ENCODE measurements at regions not wholly inside any gene's neighbourhood (a gene's known extent, or its start where the extent isn't known, plus 50 kb on each side); places are given as distances from the start of the nearest gene placed in this dataset.

DNA sequence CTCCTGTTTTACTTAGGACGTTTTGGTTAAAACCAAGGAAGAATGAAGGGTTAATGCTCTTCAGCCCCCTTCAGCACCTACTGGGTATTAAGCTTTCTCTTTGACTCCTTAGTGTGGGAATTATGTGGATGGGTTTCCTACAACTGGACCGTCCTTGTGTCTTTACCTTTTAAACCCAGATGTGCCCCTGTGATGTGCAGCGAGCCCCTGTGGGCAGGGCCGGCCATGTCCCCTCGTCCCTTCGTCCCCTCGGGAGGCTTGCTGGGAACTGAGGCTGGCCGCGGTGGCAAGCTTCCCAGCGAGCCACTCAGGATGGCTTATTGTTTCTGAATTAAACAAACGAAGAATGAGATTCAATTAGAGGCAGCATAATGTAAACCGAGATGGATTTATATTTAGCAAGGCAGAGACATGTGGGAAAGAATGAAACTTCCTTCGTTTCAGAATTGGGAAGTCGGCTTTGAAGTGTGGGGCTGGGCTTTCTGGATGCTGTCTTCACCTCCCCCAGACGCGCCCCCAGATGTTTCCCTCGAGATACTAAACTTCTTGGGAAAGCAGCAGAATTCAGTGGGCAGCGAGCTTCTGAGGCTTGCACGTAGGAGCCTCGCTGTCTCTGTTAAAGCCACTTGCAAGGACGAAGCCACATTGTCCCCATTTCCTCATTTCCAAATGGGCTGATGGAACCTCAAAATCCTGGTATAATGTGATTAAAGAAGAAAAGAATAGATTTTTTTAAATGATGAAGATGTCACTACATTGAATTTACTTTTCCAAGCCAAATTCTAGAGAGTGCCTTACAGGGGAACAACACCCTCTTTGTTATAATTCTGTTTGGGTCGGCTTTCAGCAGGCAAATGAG, 146.0 kb downstream of the VAPA start:
- no peak for TF ChIP-seq CTCF (conservative IDR thresholded peaks at IDR 0.05; ENCODE audit: low read depth)
- DNase-seq (ENCODE audit: low spot score): no peak
- H3K27ac ChIP-seq: no peak overlapping the region
- CTCF ChIA-PET: no interaction called here
- POLR2A ChIA-PET (ENCODE audit: low non-redundant PET): no interaction called here

DNA sequence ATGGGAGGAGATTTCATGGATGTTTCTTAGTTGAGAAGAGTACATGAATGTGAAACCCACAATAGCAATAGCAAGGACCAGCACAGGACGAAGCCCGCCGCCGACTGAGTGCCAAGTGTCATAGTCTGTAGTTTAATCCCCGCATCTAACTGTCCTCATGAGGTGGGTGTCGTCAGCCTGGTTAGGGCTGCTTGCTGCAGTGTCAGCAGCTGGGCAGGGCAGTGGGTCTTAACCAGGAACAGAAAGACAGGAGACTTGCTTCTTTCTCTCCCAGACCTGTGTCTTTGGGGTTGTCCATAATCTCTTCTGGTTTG, 146.6 kb downstream of the VAPA start:
- ChIA-PET CTCF (no interaction called here), POLR2A (ENCODE audit: low non-redundant PET) (no interaction called here)
- no peak for TF ChIP-seq CTCF (conservative IDR thresholded peaks at IDR 0.05; ENCODE audit: low read depth)
- H3K27ac ChIP-seq: no peak overlapping the region
- no peak for DNase-seq (ENCODE audit: low spot score)

GRCh38 chr18:10060841-10061240, 147.0 kb downstream of the VAPA start:
- DNase-seq (ENCODE audit: low spot score): no peak
- ChIA-PET POLR2A (ENCODE audit: low non-redundant PET) (interaction anchor here (0.6 kb wide), 1 partner anchor 987 kb away, joined by 3 read pairs; no protein-coding TSS in a partner anchor), CTCF (no interaction called here)
- no peak overlapping the region for H3K27ac ChIP-seq
- no peak for TF ChIP-seq CTCF (conservative IDR thresholded peaks at IDR 0.05; ENCODE audit: low read depth)

- ChIA-PET CTCF (no interaction called here), POLR2A (ENCODE audit: low non-redundant PET) (interaction anchor here (0.6 kb wide), 1 partner anchor 988 kb away, joined by 3 read pairs; no protein-coding TSS in a partner anchor)
- H3K27ac ChIP-seq: no peak overlapping the region
- DNase-seq (ENCODE audit: low spot score): no peak
- TF ChIP-seq CTCF (conservative IDR thresholded peaks at IDR 0.05; ENCODE audit: low read depth): no peak
Measured at GRCh38 chr18:10061566-10062140, 147.8 kb downstream of the VAPA start.

DNA sequence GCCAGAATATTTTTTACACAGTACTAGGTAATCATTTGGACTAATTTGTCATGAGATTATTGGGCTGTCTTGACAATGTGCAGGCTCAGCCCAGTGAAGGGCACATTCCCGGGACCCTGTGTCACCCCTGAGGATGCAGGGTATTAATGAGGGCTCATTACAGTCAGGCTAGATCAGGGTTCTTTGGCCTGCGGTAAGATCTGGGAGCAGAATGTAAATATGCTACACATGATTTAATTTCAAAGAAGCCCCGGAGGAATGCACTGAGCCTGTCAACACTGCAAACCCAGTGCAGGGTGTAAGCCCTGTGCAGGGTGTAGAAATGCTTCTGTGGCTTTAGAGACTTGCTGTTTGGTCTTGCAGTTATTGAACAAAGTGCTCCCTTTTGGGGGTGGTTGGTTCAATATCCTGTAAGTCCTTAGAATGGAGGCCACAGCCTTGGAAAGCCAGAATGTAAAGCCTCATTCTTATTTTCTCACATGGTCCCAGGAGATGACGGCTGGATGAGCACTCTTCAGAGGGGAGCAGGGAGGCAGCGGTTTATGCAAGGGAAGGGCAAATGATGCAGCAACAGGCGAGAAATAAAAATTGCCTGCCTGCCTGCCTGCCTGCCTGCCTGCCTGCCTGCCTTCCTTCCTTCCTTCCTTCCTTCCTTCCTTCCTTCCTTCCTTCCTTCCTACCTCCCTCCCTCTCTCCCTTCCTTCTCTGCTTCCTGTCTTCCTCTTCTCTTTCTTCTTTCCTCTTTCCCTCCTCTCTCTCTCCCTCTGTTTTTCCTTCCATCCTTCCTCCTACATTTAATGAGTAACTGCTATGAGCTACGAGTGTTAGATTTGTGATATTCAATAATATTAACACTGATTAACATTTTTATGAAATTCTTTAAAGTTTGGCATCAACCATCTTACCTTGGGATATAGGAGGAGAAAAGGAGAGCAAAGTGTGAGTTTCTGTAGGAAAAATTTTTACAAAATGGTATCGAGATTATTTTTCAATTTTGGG, 148.8 kb downstream of the VAPA start:
- DNase-seq (ENCODE audit: low spot score): no peak

More for the DNA sequence above, 148.8 kb downstream of the VAPA start:
- TF ChIP-seq CTCF (conservative IDR thresholded peaks at IDR 0.05; ENCODE audit: low read depth): no peak
- ChIA-PET POLR2A (ENCODE audit: low non-redundant PET) (no interaction called here), CTCF (interaction anchor here (0.6 to 0.7 kb wide), 2 partner anchors 57 to 1161 kb away, joined by 6 read pairs; no protein-coding TSS in a partner anchor)
- H3K27ac ChIP-seq: no peak overlapping the region
